22Rv1 (cell line): ENCODE measurements at regions not wholly inside any gene's neighbourhood (a gene's known extent, or its start where the extent isn't known, plus 50 kb on each side); places are given as distances from the start of the nearest gene placed in this dataset.
"Not testable (repeated sequence)": the region's sequence is repeated elsewhere in the genome, so short reads cannot be mapped to it uniquely, and the experiment has no call there.

ENCODE experiments used
- CTCF ChIP-seq: fragments of 450-650 bp; IDR thresholded peaks from 2 replicates; pipeline ENCODE4 v1.5.1; 2017; ENCODE audit warnings: mild to moderate bottlenecking
- ZFX ChIP-seq: fragments of 450-650 bp; IDR thresholded peaks from 2 replicates; pipeline ENCODE4 v1.6.1; 2017; ENCODE audit warnings: antibody characterized with exemption, borderline replicate concordance

DNA sequence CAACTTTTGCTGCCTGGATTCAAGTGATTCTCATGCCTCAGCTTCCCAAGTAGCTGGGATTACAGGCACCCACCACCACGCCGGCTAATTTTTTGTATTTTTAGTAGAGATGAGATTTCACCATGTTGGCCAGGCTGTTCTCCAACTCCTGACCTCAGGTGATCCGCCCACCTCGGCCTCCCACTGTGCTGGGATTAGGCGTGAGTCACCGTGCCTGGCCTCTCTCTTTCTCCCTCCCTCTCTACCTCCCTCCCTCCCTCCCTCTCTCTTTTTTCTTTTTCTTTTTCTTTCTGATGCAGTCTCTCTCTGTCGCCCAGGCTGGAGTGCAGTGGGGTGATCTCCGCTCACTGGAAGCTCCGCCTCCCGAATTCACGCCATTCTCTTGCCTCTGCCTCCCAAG lies 186.3 kb upstream of the DAB2 start:
- not testable (repeated sequence) for TF ChIP-seq CTCF, ZFX
